ENCODE measurements at regions not wholly inside any gene's neighbourhood (a gene's known extent, or its start where the extent isn't known, plus 50 kb on each side); places are given as distances from the start of the nearest gene placed in this dataset.

GRCh38 chr4:148962539-148963290, 520.5 kb upstream of the NR3C2 start:
- no peak overlapping the region for H4K91ac ChIP-seq (replicated peaks; ENCODE audit: insufficient read length, low read length)
- no peak overlapping the region for H3K4ac ChIP-seq (replicated peaks; ENCODE audit: insufficient read length, low read depth, low read length)
- ChIA-PET CTCF (ENCODE audit: partially characterized antibody) (interaction anchor here (1.4 kb wide), 1 partner anchor 20 kb away, joined by 3 read pairs; no protein-coding TSS in a partner anchor), POLR2A (ENCODE audit: partially characterized antibody) (no interaction called here)
- H4K20me1 ChIP-seq (replicated peaks in 1 of 2; ENCODE audit: control insufficient read depth in 1 of 2, insufficient read depth in 2 of 2, low read length in 2 of 2): no peaks in the 10 kb centered on the region
- H3K79me2 ChIP-seq (ENCODE audit: control insufficient read depth in 1 of 2, insufficient read depth in 2 of 2, low read length in 2 of 2): no peaks in the 10 kb centered on the region
- H3K23me2 ChIP-seq (ENCODE audit: low read depth, low read length): no peaks in the 10 kb centered on the region
- H2AFZ ChIP-seq (ENCODE audit: low read length): no peak overlapping the region
- no peak overlapping the region for H3K14ac ChIP-seq (ENCODE audit: insufficient read length)
- no peaks in the 10 kb centered on the region for H3K9me3 ChIP-seq (ENCODE audit: insufficient read depth in 2 of 2, low read depth in 1 of 2, low read length in 1 of 2)
- no peak overlapping the region for H2BK120ac ChIP-seq (replicated peaks; ENCODE audit: low read depth, low read length)
- H2BK15ac ChIP-seq (ENCODE audit: low read length): no peak overlapping the region
- H4K5ac ChIP-seq (ENCODE audit: insufficient read length, low read depth, low read length): no peak overlapping the region
- FAIRE-seq (no peak), DNase-seq (ENCODE audit: low read depth in 1 of 2, low spot score in 2 of 2) (no peak)
- no peak overlapping the region for H3K4me3 ChIP-seq (ENCODE audit: extremely low read depth in 1 of 4, insufficient read depth in 2 of 4, low read depth in 3 of 4, low read length in 4 of 4)
- H2AK5ac ChIP-seq (ENCODE audit: low read depth, low read length): no peak overlapping the region
- H3K18ac ChIP-seq (ENCODE audit: extremely low read depth, low read length): no peak overlapping the region
- H4K8ac ChIP-seq (ENCODE audit: extremely low read depth, insufficient read depth, low read length): no peak overlapping the region
- H3K9ac ChIP-seq (replicated peaks in 1 of 4; ENCODE audit: extremely low read depth in 1 of 4, low read depth in 3 of 4, low read length in 3 of 4): no peak overlapping the region
- WGBS, 2 experiments (ENCODE audit: extremely low coverage in 1 of 2, insufficient coverage in 1 of 2, insufficient read length in 1 of 2, insufficient replicate concordance in 2 of 2, low coverage in 1 of 2, low lambda C conversion rate in 2 of 2, missing lambda C conversion rate in 1 of 2): 84 to 100% methylated on average over 1 to 2 of the region's 2 CpGs
- no peak overlapping the region for H3K27ac ChIP-seq (ENCODE audit: low read depth, low read length)
- no peaks in the 10 kb centered on the region for H3K4me1 ChIP-seq (replicated peaks in 1 of 4; ENCODE audit: control insufficient read depth in 3 of 4, insufficient read depth in 4 of 4, low read length in 3 of 4)
- no peaks in the 10 kb centered on the region for H3K79me1 ChIP-seq (ENCODE audit: low read depth, low read length)
- H3K56ac ChIP-seq (replicated peaks; ENCODE audit: insufficient read length, low read depth, low read length): no peak overlapping the region
- H3K27me3 ChIP-seq (replicated peaks in 1 of 4; ENCODE audit: control insufficient read depth in 3 of 4, extremely low read depth in 1 of 4, insufficient read depth in 3 of 4, low read length in 3 of 4): no peaks in the 10 kb centered on the region
- H2BK5ac ChIP-seq (ENCODE audit: low read depth, low read length): no peak overlapping the region
- H2BK12ac ChIP-seq (ENCODE audit: low read depth, low read length): no peak overlapping the region
- H3K23ac ChIP-seq (ENCODE audit: insufficient read length): no peak overlapping the region
- no peak overlapping the region for H2BK20ac ChIP-seq (ENCODE audit: low read length)
- no peaks in the 10 kb centered on the region for H3K36me3 ChIP-seq (ENCODE audit: control insufficient read depth in 2 of 4, insufficient read depth in 4 of 4, low read length in 3 of 4)
- H3K4me2 ChIP-seq (ENCODE audit: insufficient read depth in 1 of 2, low read depth in 2 of 2, low read length in 2 of 2): no peak overlapping the region
- TF ChIP-seq CBX8 (IDR thresholded peaks at IDR 0.05; ENCODE audit: borderline replicate concordance, low read depth, low read length) (no peak), SIN3A (conservative IDR thresholded peaks at IDR 0.05 in 1 of 2, IDR thresholded peaks at IDR 0.05 in 1 of 2; ENCODE audit: low read depth in 1 of 2, low read length in 2 of 2) (no peak), SRF (IDR thresholded peaks at IDR 0.05; ENCODE audit: low read depth, low read length) (no peak), HDAC2 (IDR thresholded peaks at IDR 0.05; ENCODE audit: borderline replicate concordance in 1 of 2, low read depth in 2 of 2, low read length in 2 of 2) (no peak), TBP (IDR thresholded peaks at IDR 0.05; ENCODE audit: low read depth, low read length) (no peak), RAD21 (IDR thresholded peaks at IDR 0.05 in 1 of 2, conservative IDR thresholded peaks at IDR 0.05 in 1 of 2; ENCODE audit: low read depth in 2 of 2, low read length in 2 of 2) (no peak), USF2 (IDR thresholded peaks at IDR 0.05; ENCODE audit: low read length) (no peak), CHD1 (IDR thresholded peaks at IDR 0.05; ENCODE audit: low read depth, low read length) (no peak), NRF1 (IDR thresholded peaks at IDR 0.05; ENCODE audit: low read depth, low read length) (no peak), SIX5 (IDR thresholded peaks at IDR 0.05; ENCODE audit: low read depth, low read length) (no peak)
- TF ChIP-seq, protein P1, sequence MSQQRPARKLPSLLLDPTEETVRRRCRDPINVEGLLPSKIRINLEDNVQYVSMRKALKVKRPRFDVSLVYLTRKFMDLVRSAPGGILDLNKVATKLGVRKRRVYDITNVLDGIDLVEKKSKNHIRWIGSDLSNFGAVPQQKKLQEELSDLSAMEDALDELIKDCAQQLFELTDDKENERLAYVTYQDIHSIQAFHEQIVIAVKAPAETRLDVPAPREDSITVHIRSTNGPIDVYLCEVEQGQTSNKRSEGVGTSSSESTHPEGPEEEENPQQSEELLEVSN (IDR thresholded peaks at IDR 0.05): no peak

All from H1 (cell line).